ENCODE measurements at regions not wholly inside any gene's neighbourhood (a gene's known extent, or its start where the extent isn't known, plus 50 kb on each side); places are given as distances from the start of the nearest gene placed in this dataset.

- Histone ChIP-seq H2BK15ac (ENCODE audit: low read depth, low read length) (no peak overlapping the region), H3K18ac (ENCODE audit: insufficient read length, low read depth, low read length) (no peak overlapping the region), H2AK5ac (ENCODE audit: insufficient read length, low read length) (no peak overlapping the region), H3K23me2 (ENCODE audit: insufficient read length, low read depth, low read length, poor library complexity, severe bottlenecking) (no peaks in the 10 kb centered on the region), H3K9me3 (ENCODE audit: control insufficient read depth, low read depth, low read length) (peaks cover 6% of the 10 kb centered on the region), H3K23ac (ENCODE audit: insufficient read length, low read depth, low read length) (no peak overlapping the region), H3K79me2 (ENCODE audit: insufficient read depth, low read length) (no peaks in the 10 kb centered on the region), H3K14ac (ENCODE audit: insufficient read depth, low read length) (no peak overlapping the region), H4K8ac (replicated peaks; ENCODE audit: insufficient read length, low read depth, low read length) (no peak overlapping the region), H2AFZ (ENCODE audit: low read length) (no peak overlapping the region), H2BK20ac (ENCODE audit: low read depth, low read length, poor library complexity, severe bottlenecking) (no peak overlapping the region), H3K27ac (ENCODE audit: insufficient read length, low read depth, low read length) (no peak overlapping the region), H4K20me1 (ENCODE audit: control insufficient read depth, insufficient read depth, insufficient read length) (no peaks in the 10 kb centered on the region), H3K27me3 (ENCODE audit: insufficient read depth, low read length) (no peaks in the 10 kb centered on the region), H3K9ac (ENCODE audit: extremely low read depth, insufficient read length, low read length) (no peak overlapping the region), H4K5ac (ENCODE audit: insufficient read length, low read depth, low read length) (no peak overlapping the region), H3K56ac (ENCODE audit: insufficient read length, low read depth, low read length) (no peak overlapping the region), H2BK12ac (ENCODE audit: insufficient read length, low read depth, low read length) (no peak overlapping the region), H3K4me2 (ENCODE audit: insufficient read depth, insufficient read length, low read length) (no peak overlapping the region), H4K91ac (ENCODE audit: insufficient read length, low read depth, low read length) (no peak overlapping the region), H2BK5ac (ENCODE audit: insufficient read length, low read length) (no peak overlapping the region), H3K79me1 (ENCODE audit: insufficient read depth, low read depth, low read length, poor library complexity, severe bottlenecking) (no peaks in the 10 kb centered on the region), H3K4me1 (ENCODE audit: insufficient read depth, low read length) (no peaks in the 10 kb centered on the region), H2BK120ac (ENCODE audit: low read depth, low read length, poor library complexity, severe bottlenecking) (no peak overlapping the region), H3K4ac (ENCODE audit: low read depth, low read length) (no peak overlapping the region), H3T11ph (ENCODE audit: low read length) (no peak overlapping the region)
- no CpG with 5 or more reads among the region's 4 CpGs for WGBS (ENCODE audit: extremely low coverage, insufficient read length, low lambda C conversion rate)
- Mint-ChIP-seq H3K4me1 (no peaks in the 10 kb centered on the region; a peak in 1 of 4 replicates), H3K27ac (no peak overlapping the region), H3K36me3 (ENCODE audit: insufficient read depth in 1 of 3, low read depth in 3 of 3) (no peaks in the 10 kb centered on the region; a peak in 2 of 7 replicates), H3K9me3 (peaks cover 25 to 27% of the 10 kb centered on the region in 2 experiments; a peak in 4 of 5 replicates), H3K4me3 (no peak overlapping the region), H3K27me3 (ENCODE audit: low read depth) (peaks cover 38% of the 10 kb centered on the region)
- no peak for TF ChIP-seq CTCF (conservative IDR thresholded peaks at IDR 0.05)
- no peak for DNase-seq
These were observed 156.9 kb downstream of the FBLN2 start for GRCh38 chr3:13705702-13706280.

Data from H9 (cell line).